NCI-H146 treated with DMSO at 0.1 percent for 48 hours (cell line): ENCODE measurements at regions not wholly inside any gene's neighbourhood (a gene's known extent, or its start where the extent isn't known, plus 50 kb on each side); places are given as distances from the start of the nearest gene placed in this dataset.

Source experiments
- DNase-seq: peaks from one replicate; lab custom pipeline; 2025; ENCODE audit not compliant: unreplicated experiment; lab: John Stamatoyannopoulos, UW

DNA sequence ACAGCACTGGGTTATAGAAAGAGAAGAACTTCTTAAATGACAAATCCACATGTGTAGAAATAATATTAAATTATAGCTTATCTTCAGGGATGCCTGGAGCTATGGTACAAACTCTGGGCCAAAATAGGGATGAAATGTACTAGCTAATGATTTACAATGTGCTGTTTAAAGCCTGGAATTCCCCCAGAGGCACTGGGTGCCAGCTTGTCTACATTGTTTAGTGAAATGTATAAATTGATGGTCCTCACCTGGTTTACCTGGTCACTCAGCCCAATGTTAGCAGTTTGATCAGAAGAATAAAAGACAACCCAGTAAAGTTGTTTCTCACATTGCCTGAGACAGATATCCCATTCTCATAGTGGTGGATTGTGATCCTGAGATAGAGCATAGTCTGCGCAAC, 597.2 kb downstream of the DIAPH3 start:
- DNase-seq: no peak

DNA sequence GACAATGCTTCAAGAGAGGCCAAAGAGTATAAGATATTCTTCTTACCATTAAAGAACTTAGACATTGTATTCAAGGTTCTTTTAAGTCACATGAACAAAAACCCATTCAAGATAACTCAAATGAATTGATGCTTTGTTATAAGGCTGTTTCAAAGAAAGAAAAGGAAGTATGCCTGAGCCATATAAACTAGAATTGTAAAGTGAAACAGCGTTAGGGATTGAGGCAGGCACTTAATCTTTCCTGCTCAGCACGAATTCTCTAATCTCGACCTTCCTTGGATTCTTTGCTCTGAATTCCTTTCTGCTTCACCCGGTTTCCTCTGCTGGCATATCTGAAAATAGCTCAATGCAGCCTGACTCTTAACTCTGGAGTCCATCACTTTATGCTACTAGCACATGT, 595.4 kb downstream of the DIAPH3 start:
- no peak for DNase-seq

DNA sequence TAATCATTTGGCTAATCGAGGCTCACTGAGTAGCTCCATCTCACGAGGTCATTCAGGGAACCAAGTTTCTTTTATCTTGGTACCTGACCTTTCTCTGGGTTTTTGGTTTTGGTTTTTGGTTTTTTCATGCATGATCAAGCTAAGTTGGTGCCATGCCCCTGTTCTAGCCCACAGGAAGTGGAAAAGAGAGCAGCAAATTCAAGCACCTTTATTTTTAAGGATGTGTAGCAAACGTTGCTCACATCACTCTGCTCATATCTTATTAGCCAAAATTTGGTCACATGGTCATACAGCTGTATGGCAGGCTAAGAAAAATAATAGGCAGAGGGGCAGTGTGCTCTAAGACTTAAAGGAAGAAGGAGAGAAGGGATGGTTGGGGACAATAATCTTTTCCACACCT, 593.5 kb downstream of the DIAPH3 start:
- no peak for DNase-seq

GRCh38 chr13:59584101-59584500, 579.6 kb downstream of the DIAPH3 start:
- no peak for DNase-seq

DNA sequence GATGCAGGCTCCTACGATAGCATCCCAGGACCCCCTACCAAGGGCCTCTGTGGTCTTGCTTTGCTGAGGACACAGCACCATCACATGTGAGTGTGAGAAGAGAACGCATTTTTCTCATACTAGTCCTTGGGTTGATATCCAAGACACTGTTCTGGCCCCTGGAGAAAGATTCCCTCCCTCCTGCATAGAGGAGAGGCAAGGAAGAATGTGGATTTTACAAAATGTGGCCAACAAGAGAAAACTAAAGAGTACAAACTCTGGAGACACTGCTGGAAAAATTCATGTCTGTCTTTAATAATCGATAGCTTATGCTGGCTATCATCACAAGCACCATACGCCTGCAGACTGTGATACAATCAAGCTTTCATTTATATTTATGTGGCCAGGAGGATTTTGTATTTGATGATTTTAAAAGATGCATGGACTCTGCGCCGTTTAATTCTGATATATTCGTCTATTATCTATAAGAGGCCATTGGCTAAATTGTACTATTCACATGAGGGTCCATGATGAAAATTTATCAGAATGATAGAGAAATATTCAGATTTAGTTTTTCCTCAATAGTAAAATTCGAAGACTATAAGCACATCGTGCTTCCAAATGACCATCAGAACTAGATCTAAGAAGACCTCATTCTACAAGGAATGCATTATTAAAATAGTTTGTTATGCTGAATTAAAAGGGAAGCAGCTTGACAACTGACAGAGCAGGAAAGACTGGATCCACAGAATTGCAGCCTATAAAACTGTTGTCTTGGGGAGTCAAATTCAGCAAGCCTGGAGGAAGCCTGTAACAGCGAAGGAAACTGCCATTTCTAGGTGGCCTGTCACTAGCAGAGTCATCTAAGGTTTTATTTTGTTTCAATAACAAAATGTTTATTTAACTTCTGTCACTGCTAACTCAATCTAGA, 578.7 kb downstream of the DIAPH3 start:
- no peak for DNase-seq

- no peak for DNase-seq
Measured at GRCh38 chr13:59587030-59587429, 576.7 kb downstream of the DIAPH3 start.

DNA sequence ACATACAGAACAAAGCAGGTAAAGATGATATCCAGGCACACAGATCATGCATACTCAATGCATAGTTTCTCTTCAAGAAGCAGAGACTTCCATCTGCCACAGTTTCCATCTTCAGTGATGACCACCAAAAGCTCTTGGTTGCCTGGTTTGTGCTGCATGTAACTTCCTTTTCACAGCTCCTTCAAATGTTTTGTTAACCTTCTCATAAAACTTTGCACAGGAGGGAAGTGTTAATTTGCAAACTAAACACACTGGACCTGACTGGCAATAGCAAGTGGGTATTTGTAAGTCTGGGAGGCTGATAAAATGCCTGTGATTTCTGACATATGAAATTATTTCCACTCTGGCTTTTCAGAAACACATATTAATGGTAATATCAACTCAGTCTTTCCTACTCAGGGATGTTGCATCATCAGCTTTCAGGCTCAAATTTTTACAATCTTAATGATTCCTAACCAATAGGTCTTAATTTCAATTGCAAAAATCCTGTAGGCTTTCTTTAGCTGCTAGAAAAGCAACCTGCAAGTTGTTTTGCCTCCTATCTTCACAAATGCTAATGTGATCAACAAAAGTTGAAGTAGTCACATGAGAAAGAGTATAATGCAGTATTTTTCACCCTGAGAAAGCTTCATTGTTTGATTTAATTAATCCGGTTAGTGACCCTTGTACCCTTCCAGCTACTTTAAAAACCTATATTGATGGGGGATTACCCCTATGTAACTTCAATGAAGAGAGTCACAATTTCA, 575.6 kb downstream of the DIAPH3 start:
- no peak for DNase-seq

GRCh38 chr13:59588717-59589067, 575.0 kb downstream of the DIAPH3 start:
- no peak for DNase-seq

- DNase-seq: no peak
Measured at GRCh38 chr13:59601993-59602392, 561.7 kb downstream of the DIAPH3 start.

DNA sequence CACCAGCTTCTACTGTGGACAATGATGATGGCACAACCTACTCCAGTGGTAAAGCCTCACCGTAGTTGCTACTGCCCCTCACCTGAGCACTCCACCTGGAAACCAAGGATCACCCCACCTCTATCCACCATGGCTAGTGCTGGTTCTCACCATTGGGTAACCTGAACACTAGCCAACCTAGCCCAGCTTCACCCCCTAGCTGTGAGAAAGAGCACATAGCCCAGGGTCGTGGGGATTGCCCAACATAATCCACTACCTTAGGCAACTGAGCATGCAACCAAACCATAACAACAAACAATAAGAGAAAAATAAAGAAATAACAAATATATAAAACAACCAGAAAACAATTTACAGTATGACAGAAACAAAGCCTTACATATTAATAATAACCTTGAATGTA, 560.1 kb downstream of the DIAPH3 start:
- no peak for DNase-seq

DNA sequence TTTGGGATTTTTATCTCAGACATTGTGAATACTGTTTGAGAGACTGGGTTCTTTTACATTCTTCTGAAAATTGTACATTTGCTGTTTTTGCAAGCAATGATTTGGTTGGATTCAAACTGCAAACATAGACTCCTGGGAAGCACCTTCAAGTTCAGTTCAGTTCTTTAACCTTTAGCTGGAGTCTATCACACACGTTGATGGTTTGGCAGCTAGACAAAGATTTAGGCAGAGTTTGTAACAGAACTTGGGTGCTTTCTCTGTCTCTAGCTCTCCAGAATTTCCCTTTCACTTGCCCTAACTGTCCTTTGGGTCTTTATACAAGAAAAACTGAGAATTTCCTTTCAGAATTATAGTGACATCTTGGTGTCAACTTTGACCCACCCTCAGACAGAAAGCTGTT, 556.6 kb downstream of the DIAPH3 start:
- no peak for DNase-seq

GRCh38 chr13:59607780-59608233, 555.9 kb downstream of the DIAPH3 start:
- no peak for DNase-seq

- no peak for DNase-seq
Measured at GRCh38 chr13:59609421-59609820, 554.3 kb downstream of the DIAPH3 start.
